DND-41 (cell line): ENCODE measurements at regions not wholly inside any gene's neighbourhood (a gene's known extent, or its start where the extent isn't known, plus 50 kb on each side); places are given as distances from the start of the nearest gene placed in this dataset.

Source experiments
- CTCF ChIP-seq: IDR thresholded peaks from 2 replicates; pipeline ENCODE4 v1.5.1; 2012; ENCODE audit warnings: borderline replicate concordance, low read length, moderate library complexity, mild to moderate bottlenecking; ENCODE audit not compliant: poor library complexity, severe bottlenecking; ENCODE audit errors: extremely low read depth
- EZH2 ChIP-seq: IDR thresholded peaks from 3 replicates; pipeline ENCODE4 v1.6.1; 2012; ENCODE audit warnings: borderline replicate concordance, low read depth, mild to moderate bottlenecking, moderate library complexity, low read length, inconsistent platforms; ENCODE audit not compliant: severe bottlenecking

GRCh38 chr5:96229188-96229587, 203.9 kb downstream of the PCSK1 start:
- no peak for TF ChIP-seq CTCF
- TF ChIP-seq EZH2 = no peak
